Cardiac muscle cell (in vitro differentiated cells and primary cell): ENCODE measurements at regions not wholly inside any gene's neighbourhood (a gene's known extent, or its start where the extent isn't known, plus 50 kb on each side); places are given as distances from the start of the nearest gene placed in this dataset.

Experiments
- DNase-seq, 2 donors: peaks; one replicate each; pipeline versions ENCODE4 v3.0.0 to v3.0.0-alpha.2; 2010 to 2017; ENCODE audit warnings: low read depth in 1 of 2, low spot score in 1 of 2
- H3K27ac ChIP-seq: fragments of 200-600 bp; sonication (generic); 2 replicates; pipeline ENCODE4 v1.5.1; 2016
- H3K27me3 ChIP-seq: fragments of 200-600 bp; sonication (generic); 2 replicates; pipeline ENCODE4 v1.6.0; 2016; ENCODE audit warnings: control low read depth
- H3K36me3 ChIP-seq: fragments of 200-600 bp; sonication (generic); 2 replicates; pipeline ENCODE4 v1.5.1; 2016; ENCODE audit warnings: control low read depth
- H3K4me1 ChIP-seq: fragments of 200-600 bp; sonication (generic); 2 replicates; pipeline ENCODE4 v1.8.1; 2017; ENCODE audit warnings: low read depth, mild to moderate bottlenecking, mixed run types
- H3K4me3 ChIP-seq: fragments of 200-600 bp; sonication (generic); 2 replicates; pipeline ENCODE4 v1.5.1; 2016; ENCODE audit warnings: mild to moderate bottlenecking
- H3K9me3 ChIP-seq: fragments of 200-600 bp; sonication (generic); 2 replicates; pipeline ENCODE4 v1.5.1; 2017; ENCODE audit warnings: low read depth, mild to moderate bottlenecking, control low read depth
- TF ChIP-seq, protein P1 (sequence below): IDR thresholded peaks from 2 replicates; pipeline ENCODE4 v1.5.1; 2012; ENCODE audit warnings: low read depth, mild to moderate bottlenecking, low read length

DNA sequence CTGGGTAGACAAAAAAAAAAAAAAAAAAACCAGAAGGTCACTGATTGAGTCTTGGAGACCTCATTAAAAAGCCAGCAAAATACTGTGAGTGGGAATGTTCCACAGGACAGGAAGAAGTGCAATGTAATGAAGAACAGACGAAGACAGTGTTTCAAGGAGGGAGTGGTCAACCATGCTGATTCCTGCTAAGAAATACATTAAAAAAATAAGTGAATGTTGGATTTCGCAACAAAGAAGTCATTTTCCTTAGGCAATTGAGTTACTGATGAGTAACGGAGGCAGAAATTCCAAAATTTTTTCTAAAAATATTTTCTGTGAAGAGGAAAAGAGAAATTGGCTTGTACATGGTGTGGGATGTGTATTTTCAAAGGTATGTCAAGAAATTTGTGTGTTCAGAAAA lies 94.3 kb upstream of the FAM47B start:
- Histone ChIP-seq H3K27ac (no peak overlapping the region), H3K9me3 (no peaks in the 10 kb centered on the region), H3K27me3 (no peaks in the 10 kb centered on the region), H3K36me3 (no peaks in the 10 kb centered on the region), H3K4me3 (no peak overlapping the region), H3K4me1 (no peaks in the 10 kb centered on the region)
- DNase-seq: peak in 1 of 2 donors; percentile 44
- TF ChIP-seq, protein P1, sequence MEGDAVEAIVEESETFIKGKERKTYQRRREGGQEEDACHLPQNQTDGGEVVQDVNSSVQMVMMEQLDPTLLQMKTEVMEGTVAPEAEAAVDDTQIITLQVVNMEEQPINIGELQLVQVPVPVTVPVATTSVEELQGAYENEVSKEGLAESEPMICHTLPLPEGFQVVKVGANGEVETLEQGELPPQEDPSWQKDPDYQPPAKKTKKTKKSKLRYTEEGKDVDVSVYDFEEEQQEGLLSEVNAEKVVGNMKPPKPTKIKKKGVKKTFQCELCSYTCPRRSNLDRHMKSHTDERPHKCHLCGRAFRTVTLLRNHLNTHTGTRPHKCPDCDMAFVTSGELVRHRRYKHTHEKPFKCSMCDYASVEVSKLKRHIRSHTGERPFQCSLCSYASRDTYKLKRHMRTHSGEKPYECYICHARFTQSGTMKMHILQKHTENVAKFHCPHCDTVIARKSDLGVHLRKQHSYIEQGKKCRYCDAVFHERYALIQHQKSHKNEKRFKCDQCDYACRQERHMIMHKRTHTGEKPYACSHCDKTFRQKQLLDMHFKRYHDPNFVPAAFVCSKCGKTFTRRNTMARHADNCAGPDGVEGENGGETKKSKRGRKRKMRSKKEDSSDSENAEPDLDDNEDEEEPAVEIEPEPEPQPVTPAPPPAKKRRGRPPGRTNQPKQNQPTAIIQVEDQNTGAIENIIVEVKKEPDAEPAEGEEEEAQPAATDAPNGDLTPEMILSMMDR: no peak

GRCh38 chrX:34849371-34849770 lies 93.2 kb upstream of the FAM47B start:
- TF ChIP-seq, protein P1: no peak
- DNase-seq: peak in 1 of 2 donors; percentile 19

DNA sequence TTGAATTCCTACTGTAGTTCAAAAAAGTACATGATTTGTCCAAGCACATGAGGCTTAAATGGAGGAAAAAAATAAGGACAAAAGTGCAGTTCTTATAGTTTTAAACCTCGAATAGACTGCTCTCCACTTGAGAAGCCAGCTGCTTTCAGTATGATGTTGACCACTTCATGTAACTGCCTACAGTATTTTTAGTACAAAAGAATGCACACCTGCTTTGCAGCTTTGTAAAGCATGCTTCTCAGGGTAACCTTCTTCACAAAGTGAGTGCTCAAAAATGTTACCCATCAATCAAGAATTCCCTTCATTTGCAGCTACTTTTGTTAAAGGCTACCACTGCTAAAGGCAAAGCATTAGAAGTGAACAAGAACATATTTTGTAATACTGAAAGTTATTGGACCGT lies 83.4 kb upstream of the FAM47B start:
- no peaks in the 10 kb centered on the region for H3K27me3 ChIP-seq
- no peak overlapping the region for H3K4me3 ChIP-seq
- peak in 1 of 2 donors; percentile 42 for DNase-seq
- H3K9me3 ChIP-seq: no peaks in the 10 kb centered on the region
- H3K27ac ChIP-seq: no peak overlapping the region
- no peaks in the 10 kb centered on the region for H3K36me3 ChIP-seq
- TF ChIP-seq, protein P1: no peak
- peaks cover 10% of the 10 kb centered on the region for H3K4me1 ChIP-seq

More at GRCh38 chrX:34849371-34849770, 93.2 kb upstream of the FAM47B start:
- Histone ChIP-seq H3K27me3 (no peaks in the 10 kb centered on the region), H3K36me3 (no peaks in the 10 kb centered on the region), H3K9me3 (no peaks in the 10 kb centered on the region), H3K4me3 (no peak overlapping the region), H3K27ac (no peak overlapping the region), H3K4me1 (no peaks in the 10 kb centered on the region)

DNA sequence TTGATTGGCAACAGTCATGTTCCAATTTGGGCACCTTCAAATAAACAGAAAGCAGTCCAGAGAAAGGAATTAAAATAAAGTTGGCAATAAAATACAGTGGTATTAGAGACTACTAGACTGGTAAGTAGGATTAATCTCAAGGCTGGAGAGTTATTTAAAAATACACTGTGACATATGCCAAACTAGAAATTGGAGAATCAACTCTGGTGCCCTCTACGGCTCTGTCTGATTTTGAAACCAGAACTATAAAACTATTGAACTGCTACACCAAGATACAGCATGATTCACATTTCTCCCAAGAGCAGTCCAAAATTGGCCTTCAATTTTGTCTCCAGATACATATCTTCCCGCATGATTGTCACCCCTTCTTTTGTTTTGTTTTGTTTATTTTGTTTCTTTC lies 78.7 kb upstream of the FAM47B start:
- TF ChIP-seq, protein P1: no peak
- H3K4me1 ChIP-seq: peaks cover 6% of the 10 kb centered on the region
- no peaks in the 10 kb centered on the region for H3K27me3 ChIP-seq
- H3K4me3 ChIP-seq: no peak overlapping the region
- no peaks in the 10 kb centered on the region for H3K9me3 ChIP-seq
- H3K36me3 ChIP-seq: no peaks in the 10 kb centered on the region
- no peak overlapping the region for H3K27ac ChIP-seq
- DNase-seq: no peak

DNA sequence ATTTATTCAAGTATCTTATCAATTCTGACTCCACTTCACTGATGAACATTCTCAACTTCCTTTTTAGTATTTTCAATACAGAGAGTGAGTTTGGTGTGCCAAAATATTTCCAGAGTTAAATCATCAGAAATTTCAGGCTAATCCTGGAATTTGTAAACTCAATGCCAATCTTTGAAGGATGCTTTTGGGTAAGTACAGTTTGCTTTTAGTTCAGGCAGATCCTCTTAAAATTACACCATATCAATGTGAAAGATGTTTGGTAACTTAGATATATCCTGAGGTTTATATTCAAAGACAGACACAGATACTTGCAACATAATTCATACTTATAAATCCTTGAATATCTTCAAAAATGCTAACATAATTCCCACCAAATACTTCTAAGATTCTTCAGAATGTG lies 76.0 kb upstream of the FAM47B start:
- H3K27ac ChIP-seq: no peak overlapping the region
- H3K36me3 ChIP-seq: no peaks in the 10 kb centered on the region
- H3K4me3 ChIP-seq: no peak overlapping the region
- TF ChIP-seq, protein P1: no peak
- no peaks in the 10 kb centered on the region for H3K27me3 ChIP-seq
- H3K9me3 ChIP-seq: no peaks in the 10 kb centered on the region
- no peaks in the 10 kb centered on the region for H3K4me1 ChIP-seq
- peak in 1 of 2 donors; percentile 40 for DNase-seq

DNA sequence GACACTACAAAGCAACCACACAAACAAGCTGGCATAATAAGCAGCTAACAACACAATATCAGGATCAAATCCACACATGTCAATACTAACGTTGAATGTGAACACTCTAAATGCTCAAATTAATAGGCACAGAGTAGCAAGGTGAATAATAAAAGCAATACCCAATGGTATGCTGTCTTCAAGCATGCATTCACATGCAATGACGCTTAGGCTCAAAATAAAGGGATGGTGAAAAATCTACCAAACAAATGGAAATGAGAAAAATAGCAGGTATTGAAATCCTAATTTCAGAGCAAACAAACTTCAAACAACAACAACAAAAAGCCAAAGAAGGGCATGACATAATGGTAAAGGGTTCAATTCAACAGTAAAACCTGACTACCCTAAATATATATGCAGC lies 74.0 kb upstream of the FAM47B start:
- no peak for DNase-seq
- Histone ChIP-seq H3K9me3 (no peaks in the 10 kb centered on the region), H3K4me3 (no peak overlapping the region), H3K36me3 (no peaks in the 10 kb centered on the region), H3K27me3 (no peaks in the 10 kb centered on the region), H3K27ac (no peak overlapping the region), H3K4me1 (no peaks in the 10 kb centered on the region)
- TF ChIP-seq, protein P1: no peak
